NCI-H446 (cell line): ENCODE measurements at regions not wholly inside any gene's neighbourhood (a gene's known extent, or its start where the extent isn't known, plus 50 kb on each side); places are given as distances from the start of the nearest gene placed in this dataset.
A peak's percentile ranks its signal among the peaks of the same experiment; 100 is the strongest.

ENCODE experiments used
- DNase-seq, 2 experiments: peaks; one replicate each; lab custom pipeline; 2025; lab: John Stamatoyannopoulos, UW

DNA sequence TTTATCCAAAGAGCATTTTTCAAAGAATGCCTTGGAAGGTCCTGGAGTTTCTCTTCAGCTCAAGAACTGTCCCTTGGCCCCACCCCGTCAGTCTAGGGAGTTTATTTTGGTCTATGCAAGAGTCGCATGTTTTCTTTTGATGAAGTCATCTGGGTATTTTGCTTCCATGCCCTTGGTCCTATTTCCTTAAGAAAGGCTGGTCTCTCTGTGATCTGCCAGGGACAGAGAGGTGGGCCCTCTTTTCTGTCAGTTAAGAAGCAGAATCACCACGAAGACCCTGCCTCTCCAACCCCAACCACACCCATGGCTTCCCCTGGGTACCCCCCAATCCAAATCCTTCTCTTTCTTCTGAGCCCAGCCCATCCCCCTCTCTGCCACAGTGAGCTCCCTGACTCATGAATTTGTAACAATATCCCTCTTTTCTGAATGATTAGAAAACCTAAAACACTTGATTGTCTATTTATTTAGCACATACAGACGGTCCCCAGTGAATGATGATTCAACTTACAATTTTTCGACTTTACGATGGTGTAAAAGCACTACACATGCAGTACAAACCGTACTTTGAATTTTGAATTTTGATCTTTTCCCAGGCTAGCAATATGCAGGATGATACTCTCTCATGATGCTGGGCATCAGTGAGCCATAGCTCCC, 163.5 kb upstream of the ADRA1B start:
- no peak for DNase-seq

DNA sequence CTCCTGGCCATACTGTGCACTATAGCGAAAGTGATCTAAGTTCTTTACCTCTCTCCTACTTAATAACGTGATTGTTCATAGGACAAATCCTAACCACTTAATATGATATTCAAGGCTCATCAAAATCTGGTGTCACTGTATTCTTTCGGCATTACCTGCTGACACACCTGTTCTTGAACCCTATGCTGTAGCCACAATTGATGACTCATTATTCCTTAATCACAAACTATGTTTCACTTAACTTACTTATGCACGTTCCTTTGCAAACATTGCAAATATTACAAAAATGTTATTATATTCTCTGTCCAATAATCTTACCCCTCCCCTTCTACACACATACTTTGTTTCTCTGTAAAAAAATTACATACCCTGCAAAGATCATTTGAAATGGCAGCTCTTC, 158.1 kb upstream of the ADRA1B start:
- DNase-seq: no peak

DNA sequence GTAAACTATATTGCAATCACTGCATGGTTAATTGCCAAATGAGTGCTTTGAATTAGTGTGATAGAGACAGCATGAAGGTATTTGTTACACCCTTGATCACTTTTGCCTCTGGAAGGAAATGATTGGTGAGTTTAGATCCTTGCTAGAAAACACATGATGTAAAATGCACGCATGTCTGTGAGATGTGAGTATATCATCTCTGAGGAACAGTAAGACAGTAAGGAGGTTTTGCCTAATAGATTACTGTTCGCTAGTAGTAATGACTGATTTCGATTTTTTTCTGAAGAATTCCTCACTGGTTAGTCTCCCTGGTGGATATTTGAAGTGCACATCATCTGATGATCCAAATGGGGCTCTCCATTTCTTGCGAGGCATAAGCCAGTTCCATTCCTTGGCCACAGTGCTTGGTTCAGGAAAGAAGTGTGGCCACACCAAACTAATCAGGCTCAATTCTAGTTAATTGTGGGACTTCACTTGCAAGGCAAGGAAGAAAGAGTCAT, 156.4 kb upstream of the ADRA1B start:
- DNase-seq: no peak

DNA sequence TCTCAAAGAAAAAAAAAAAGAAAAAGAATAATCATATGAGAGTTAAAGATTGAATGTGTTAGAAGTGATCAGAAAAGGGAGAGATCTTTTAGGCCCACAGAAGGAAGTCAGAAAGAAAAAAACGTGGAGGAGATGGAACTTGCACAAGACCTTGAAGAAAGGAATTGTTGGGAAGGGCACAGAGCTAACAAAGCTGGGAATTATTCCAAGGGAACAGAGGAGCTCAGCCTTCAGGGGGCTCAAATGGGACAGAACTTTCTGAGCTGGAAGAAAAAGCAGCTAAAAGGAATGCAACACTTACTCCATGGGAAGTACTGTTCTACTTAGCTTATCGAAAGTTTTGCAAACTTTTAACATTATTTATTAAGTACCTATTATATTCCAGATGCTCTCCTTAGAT, 153.4 kb upstream of the ADRA1B start:
- no peak for DNase-seq

DNA sequence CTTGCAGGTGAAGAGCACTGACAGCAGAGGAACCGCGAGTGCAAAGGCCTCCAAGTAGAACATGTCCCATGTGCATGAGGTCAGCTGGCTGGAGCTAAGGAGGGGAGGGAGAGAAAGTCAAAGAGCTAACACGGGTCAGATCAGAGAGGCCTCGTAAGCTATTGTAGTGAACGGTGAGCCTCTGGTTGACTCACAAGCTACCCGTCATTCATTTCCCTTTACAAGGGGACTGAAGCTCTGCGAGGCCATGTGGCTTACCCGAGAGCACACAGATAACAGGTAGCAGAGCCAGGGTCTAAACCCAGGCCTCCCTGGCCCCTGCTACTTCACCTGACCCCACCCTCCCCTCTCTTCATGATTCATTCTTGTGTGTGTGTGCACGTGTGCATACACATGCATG, 152.7 kb upstream of the ADRA1B start:
- DNase-seq: no peak

DNA sequence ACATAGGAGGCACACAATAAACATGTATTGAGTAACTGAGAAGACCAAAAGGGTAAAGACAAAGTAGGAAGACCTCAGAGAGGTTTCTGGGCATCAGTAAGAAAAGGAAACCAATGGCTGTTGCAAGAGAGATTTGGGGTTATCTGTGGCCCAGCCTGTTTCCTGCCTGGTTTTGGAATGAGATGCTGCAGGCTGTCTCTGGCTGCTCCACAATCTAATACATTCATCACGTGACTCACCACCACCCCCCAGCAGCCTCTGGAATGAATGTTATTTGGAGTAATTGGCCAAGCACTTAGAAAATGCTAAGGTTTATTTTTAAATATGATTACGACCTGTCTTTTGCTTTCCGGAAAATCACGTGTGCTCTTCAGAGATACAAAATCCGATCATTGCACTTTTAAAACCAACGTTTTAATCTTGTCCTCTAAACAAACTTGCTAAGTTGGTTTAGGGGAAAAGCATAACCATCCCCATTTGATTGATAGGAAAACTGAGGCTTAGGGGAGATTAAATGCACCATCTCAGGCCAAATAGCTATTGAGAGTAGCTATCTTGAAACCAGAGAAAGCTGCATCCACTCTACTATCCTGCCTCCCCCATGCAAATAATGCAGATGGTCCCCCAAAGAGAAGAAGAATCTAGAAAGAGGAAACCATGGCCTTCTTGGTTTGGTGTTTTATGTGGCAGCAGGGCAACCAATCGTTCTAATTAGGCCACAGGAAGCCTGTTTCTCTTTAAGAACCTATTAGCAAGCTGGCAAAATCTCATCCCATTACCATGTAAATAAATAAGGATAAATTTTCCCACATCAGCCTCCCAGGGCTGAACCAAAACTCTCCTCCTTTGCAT, 151.8 kb upstream of the ADRA1B start:
- no peak for DNase-seq

DNA sequence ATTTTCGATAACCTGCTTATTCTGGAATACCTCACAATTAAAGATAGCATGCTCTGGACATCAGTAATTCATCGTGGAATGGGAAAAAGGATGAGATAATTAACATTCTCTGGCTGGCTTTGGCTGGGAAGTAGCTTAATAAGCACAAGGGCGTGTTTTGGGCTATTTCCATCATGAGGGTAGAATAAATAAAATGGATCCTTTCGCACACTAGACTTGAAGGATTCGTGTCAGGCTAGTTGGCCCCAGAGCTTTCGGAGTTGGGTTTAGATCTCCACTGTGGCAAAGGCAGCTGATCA, 151.2 kb upstream of the ADRA1B start:
- DNase-seq: no peak

DNA sequence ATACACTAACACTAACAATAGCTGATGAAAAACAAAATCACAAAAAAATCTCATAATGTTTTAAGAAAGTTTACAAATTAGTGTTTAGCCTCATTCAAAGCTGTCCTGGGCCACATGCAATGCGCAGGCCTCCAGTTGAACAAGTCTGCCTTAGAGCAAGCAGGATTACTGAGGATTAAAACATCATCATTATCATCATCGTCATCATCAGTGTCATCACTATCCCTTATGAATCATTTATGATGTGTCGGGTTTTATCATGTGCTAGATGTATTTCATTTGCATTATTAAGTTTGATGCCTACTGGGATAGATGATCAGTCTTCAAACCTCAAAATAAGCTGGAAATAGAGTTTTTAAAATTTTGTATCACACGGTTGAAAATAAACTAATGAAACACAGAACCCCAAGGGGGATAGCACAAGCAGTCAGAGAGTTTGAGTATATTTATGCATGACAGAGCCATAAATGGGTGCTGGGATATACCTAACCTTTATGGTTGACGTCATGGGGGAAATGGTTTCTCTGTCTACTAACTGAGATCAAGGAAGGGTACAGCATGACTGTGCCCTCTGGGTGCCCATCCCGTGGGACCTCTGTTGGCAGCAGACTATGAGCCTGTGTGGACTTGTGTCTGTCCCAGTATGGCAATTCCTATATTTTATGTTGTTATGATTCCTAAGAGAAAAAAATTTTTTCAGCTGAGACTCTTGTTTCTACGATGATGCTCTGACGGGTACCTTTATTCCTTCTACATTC, 150.3 kb upstream of the ADRA1B start:
- no peak for DNase-seq

DNA sequence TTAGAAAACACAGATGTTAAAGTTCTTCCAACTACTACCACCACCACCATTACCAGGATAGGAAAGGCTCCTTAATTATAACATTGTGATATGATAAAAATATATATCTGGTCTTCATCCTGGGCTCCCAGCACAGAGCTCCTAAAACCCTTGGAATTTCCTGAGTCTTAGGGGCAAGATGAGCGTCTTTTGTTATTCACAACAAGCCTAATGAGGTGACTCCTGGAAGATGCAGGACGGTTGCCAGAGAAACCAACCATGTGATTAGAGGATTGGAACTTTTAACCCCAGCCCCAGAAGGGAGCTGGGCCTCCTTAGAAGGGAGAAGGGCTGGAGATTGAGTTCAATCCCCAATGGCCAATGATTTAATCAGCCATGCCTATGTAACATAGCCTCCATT, 148.0 kb upstream of the ADRA1B start:
- no peak for DNase-seq

DNA sequence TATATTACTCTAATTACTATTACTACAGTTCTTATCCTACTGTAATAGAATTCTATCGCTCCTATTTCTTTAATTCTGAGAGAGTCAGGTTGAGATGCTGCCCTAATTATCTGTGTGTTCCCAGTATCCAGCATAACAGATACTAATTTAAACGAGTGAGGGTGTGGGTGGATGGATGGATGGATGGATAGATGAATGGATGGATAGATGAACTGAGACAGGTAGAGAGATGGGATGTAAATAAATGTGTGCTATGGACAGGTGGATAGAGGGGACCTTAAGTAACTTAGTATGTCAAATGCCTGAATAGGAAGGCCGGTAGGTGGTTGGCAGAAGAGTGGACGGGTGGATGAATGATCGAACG, 143.6 kb upstream of the ADRA1B start:
- DNase-seq: no peak

DNA sequence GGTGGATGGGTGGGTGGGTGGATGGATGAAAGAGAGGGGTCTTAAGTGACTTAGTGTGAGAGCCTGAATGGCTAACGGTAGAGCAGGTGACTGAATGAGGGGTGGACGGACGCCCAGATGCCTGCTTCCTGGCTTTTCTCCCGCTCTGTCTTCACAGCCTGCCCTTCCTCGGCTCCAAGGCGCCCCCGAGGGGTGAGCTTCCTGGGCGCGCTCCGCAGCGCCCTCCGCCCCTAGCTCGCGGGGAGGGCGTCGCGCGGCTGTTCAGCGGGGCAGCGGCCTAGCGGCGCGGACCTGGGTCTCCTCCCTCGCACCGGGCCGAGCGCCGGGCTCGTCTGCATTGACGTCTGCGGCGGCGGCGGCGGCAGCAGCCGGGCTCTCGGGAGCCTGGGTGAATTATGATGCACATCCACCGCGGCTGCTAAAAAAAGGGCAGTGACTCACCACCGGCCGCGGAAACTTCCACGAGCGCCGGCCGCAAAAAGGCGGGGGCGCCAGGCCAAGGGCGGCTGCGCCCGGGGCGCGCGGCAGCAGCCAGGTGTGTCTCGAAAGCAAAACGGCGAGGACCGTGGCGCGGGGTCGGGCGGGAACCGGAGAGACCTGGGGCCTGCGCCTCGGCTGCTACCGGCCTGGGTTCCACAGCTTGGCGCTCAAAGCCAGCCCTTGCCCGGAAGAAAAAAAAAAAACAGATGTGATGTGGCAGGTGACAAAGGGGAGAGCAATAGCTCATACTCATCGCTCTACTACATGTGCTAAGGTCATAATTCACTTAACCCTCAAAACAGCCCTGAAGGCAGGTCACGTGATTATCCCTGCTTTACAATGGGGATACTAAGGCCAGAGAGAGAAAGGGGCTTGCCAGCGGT, 143.0 kb upstream of the ADRA1B start:
- DNase-seq: peak in 1 of 2 experiments; percentile 45

DNA sequence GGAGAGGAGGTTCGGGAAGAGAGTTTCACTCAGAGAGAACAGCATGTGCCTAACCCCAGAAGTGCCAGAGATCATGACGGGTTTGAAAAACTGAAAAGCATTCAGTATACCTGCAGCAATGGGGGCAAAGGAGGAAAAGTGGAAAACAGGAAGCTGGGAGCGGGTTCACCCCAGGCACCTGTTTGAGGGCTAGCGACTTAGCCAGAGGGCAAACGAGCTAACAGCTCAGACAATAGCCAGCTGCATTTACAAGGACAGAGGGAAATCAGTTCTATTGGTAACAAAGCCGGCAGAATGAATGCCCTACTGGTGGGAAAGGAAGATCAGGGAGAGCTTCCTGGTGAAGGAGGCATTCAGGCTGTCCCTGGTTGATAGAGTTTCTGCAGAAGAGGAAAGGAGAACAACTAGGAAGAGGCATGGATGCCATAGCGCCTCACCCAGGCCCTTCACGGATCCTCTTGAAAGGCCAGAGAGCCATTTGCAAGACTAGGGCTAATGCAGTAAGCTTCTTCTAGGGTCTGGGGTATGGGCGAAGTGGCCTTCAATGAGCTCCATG, 141.7 kb upstream of the ADRA1B start:
- DNase-seq: no peak

DNA sequence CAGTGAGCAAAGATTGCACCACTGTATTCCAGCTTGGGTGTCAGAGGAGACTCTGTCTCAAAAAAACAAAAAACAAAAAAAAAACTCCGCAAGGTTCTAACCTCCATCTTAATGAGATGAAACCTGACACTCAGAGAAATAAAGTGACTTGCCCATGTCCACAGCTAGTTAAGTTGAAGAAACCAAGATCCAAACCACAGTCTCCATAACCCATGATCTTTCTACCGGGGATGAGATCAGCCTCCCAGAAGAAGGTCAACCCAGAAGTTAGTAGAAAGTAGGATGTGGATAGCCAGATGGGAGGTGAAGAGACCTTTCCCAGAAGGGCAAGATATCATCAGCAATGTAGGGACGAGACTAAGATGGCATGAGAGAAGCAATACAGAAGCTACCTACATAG, 140.4 kb upstream of the ADRA1B start:
- DNase-seq: no peak

DNA sequence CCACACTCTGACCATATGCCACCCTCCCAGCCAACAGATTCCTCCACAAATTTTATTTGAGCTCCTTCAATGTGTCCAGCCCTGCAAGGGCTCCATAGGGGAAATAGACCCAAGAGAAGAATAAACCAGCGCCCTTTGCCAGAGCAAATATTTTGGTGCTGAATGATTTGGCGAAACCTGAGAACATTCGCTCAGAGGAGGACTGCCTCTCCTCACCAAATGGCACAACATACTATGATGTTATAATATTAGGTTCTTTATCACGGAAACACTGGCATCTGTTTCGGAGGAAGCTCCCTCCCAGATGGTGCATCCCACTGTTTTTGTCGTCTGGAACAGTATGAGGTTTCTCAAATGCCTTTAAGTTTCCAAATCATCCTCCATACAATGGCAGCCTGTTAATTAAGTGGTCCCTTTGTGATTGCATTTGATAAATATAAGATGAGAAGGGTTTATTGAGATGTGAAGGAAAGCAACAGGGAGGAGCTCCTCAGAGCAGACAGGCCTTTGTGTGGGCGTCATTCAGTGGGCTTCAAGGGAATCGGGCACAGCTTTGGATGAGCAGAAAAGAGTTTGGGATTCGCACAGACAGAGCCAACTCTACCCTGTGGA, 139.1 kb upstream of the ADRA1B start:
- DNase-seq: peak; percentile 6 to 66

DNA sequence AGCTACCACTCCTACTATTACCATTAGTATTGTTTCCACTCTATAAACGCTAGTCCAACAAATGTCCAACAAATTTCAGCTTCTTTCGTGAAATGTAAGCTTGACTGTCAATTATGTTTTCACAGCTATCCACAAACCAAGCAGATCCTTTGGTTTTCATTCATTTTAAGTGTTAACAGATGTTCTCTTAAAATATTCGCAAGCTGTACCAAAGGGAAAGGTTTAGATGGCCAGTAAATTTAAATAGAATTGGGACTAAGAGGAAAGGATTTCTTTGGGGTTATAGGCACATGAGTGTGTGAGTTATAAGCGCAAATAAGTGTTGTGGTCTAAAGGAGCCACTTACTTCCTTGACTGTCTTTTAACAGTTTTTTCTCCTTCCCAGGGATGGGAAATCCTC, 136.8 kb upstream of the ADRA1B start:
- DNase-seq: no peak

DNA sequence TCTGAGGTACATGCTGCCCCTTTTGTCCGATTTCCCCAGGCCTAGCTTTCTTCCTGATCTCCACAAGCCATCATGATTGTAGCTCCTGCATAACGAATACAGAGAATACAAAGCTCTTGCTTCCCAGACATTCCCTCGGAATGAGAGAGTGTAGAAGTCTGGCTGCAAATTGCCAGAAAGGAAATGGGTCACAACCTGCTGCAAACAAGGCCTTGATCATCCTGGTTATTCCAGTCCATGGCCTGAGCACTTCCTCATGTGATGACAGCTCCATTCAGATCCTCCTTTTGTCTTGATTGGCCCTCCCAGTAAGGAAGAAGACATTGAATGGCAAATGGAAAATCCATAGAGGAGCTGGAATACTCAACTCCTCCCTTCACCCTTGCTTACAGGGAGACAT, 136.0 kb upstream of the ADRA1B start:
- no peak for DNase-seq

DNA sequence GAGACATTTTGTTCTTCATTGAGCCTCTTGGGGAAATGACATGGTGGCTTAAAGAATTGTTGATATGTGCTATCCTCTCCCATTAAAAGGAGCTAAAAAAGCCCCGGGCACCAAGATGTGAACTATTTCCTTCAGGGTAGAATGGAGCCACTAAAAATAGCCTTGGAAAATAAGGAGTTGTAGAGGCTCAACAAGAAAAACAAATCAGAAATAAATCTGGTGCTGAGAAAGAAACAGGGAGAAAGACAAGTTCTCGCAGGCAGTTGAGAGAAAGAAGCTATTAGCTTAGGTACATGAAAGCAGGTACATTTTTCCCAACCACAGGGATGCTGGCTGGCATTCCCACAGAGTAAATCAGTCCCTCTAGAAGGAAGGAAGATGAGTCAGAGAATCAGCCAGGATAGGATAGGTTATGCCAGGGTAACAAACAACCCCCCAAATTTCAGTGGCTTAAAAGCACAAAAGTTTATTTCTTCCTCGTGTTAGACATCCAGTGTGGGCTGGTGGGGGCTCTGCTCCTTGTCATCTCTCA, 134.6 kb upstream of the ADRA1B start:
- DNase-seq: no peak

DNA sequence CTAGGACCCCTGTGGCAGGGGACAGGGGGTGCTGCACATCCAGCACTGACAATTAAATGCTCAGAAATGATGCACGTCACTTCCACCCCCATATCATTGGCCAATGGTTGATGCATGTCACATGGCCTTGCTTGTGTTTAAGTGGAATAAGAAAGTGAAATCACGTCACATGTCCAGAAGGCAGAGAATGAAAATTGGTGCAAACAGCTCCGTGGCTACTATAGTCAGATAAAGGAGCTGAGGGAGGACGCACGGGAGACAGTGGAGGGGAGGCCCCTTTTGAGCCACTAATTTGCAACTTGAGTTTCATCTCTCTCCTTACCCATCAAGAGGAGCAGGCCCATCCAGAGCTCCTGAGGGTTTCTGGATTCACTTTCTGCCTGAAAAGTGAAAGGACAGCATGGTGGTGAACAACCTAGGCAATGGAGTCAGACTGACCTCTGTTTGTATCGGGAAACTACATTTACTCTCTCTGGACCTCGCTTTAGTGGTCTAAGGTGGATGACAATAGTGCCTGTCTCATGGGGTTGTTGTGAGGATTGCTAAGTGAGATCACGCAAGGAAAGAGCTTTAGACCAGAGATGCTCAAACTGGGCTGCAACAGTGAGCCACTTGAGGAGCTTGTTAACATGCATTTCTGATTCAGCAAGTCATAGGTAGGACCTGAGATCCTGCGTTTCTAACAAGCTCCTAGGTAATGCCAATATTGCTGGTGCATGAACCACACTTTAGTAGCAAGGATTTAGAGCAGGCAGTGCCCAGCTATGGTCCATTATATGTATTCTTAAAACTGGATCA, 133.9 kb upstream of the ADRA1B start:
- no peak for DNase-seq

DNA sequence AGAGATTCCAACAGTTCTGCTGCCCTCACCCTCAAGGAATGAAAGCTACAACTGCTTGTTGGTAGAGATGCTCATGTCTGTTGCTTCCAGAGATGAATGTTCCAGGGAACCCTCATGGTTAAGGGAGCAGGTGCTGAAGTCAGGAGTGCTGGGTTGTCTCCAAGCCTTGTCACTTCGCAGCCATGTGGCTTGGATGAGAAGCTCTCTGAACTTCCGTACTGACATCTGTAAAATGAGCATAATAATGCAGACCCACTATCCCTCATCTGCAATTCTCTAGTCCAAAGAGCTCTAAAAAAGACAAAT, 133.3 kb upstream of the ADRA1B start:
- no peak for DNase-seq

DNA sequence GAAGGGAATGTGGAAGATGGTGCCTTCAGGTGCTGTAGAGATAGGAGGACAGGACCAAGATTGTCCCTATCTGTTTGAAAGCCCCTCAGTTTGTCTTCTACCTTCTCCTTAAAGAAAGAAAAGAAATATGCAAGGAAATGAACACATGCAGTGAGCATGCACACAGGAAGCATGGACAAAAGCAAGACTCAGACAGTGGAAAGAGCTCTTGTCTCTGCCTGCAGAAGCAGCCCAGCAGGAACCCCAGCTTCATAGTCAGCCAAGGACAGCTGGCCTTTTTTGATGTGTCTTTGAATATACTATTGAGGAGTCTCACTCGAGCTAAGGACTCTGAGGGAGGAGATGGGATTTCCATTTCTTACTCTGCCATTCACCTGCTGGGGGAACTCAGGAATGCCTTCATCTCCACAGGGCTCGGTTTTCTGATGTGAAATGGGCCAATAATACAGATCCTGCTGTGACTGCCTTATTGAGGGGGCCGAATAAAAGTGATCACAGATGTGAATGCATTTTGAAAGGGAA, 132.5 kb upstream of the ADRA1B start:
- no peak for DNase-seq
